ENCODE measurements at regions not wholly inside any gene's neighbourhood (a gene's known extent, or its start where the extent isn't known, plus 50 kb on each side); places are given as distances from the start of the nearest gene placed in this dataset.

GRCh38 chrX:39507034-39507433 is 590.7 kb downstream of the BCOR start:
- no peak for DNase-seq (ENCODE audit: low read depth)

GRCh38 chrX:39507617-39508299 is 590.0 kb downstream of the BCOR start:
- no peak for DNase-seq (ENCODE audit: low read depth)

GRCh38 chrX:39508300-39508692 is 589.5 kb downstream of the BCOR start:
- DNase-seq (ENCODE audit: low read depth), result no peak

- DNase-seq (ENCODE audit: low read depth), result no peak
Measured at GRCh38 chrX:39509157-39509556, 588.6 kb downstream of the BCOR start.

- no peak for DNase-seq (ENCODE audit: low read depth)
Measured at GRCh38 chrX:39513836-39514235, 583.9 kb downstream of the BCOR start.

GRCh38 chrX:39514801-39515200 is 583.0 kb downstream of the BCOR start:
- DNase-seq (ENCODE audit: low read depth), result no peak

GRCh38 chrX:39516427-39516841 is 581.3 kb downstream of the BCOR start:
- no peak for DNase-seq (ENCODE audit: low read depth)

GRCh38 chrX:39518476-39519029 is 579.2 kb downstream of the BCOR start:
- no peak for DNase-seq (ENCODE audit: low read depth)

- no peak for DNase-seq (ENCODE audit: low read depth)
Measured at GRCh38 chrX:39519030-39519488, 578.7 kb downstream of the BCOR start.

- DNase-seq (ENCODE audit: low read depth), result no peak
Measured at GRCh38 chrX:39519566-39520301, 578.0 kb downstream of the BCOR start.

- DNase-seq (ENCODE audit: low read depth), result no peak
Measured at GRCh38 chrX:39525758-39526157, 572.0 kb downstream of the BCOR start.

- no peak for DNase-seq (ENCODE audit: low read depth)
Measured at GRCh38 chrX:39527025-39527424, 570.7 kb downstream of the BCOR start.

- no peak for DNase-seq (ENCODE audit: low read depth)
Measured at GRCh38 chrX:39528161-39528916, 569.4 kb downstream of the BCOR start.

- no peak for DNase-seq (ENCODE audit: low read depth)
Measured at GRCh38 chrX:39532761-39533160, 565.0 kb downstream of the BCOR start.

- no peak for DNase-seq (ENCODE audit: low read depth)
Measured at GRCh38 chrX:39534949-39535348, 562.8 kb downstream of the BCOR start.

GRCh38 chrX:39536211-39536610 is 561.5 kb downstream of the BCOR start:
- no peak for DNase-seq (ENCODE audit: low read depth)

GRCh38 chrX:39541881-39542280 is 555.9 kb downstream of the BCOR start:
- no peak for DNase-seq (ENCODE audit: low read depth)

GRCh38 chrX:39542316-39542715 is 555.4 kb downstream of the BCOR start:
- DNase-seq (ENCODE audit: low read depth), result no peak

GRCh38 chrX:39550795-39551361 is 546.9 kb downstream of the BCOR start:
- no peak for DNase-seq (ENCODE audit: low read depth)

- DNase-seq (ENCODE audit: low read depth), result no peak
Measured at GRCh38 chrX:39551762-39552161, 546.0 kb downstream of the BCOR start.

- no peak for DNase-seq (ENCODE audit: low read depth)
Measured at GRCh38 chrX:39555431-39555830, 542.3 kb downstream of the BCOR start.

- no peak for DNase-seq (ENCODE audit: low read depth)
Measured at GRCh38 chrX:39556056-39556455, 541.7 kb downstream of the BCOR start.
